DND-41 (cell line): ENCODE measurements at regions not wholly inside any gene's neighbourhood (a gene's known extent, or its start where the extent isn't known, plus 50 kb on each side); places are given as distances from the start of the nearest gene placed in this dataset.

Source experiments
- ATAC-seq: fragments of 200-7000 bp; cut with Tn5 transposase; 3 replicates; pipeline ENCODE4 v1.9.1; 2021; ENCODE audit warnings: low read depth; ENCODE audit not compliant: insufficient read depth
- DNase-seq: peaks from one replicate; pipeline ENCODE4 v3.0.0-alpha.2; 2020
- H2AFZ ChIP-seq: 2 replicates; pipeline ENCODE4 v1.6.0; 2012; ENCODE audit warnings: low read depth, low read length
- H3K27ac ChIP-seq: 2 replicates; pipeline ENCODE4 v1.5.1; 2012; ENCODE audit warnings: low read length, inconsistent platforms
- H3K27me3 ChIP-seq: fragments of 200-600 bp; sonication (generic); 2 replicates; pipeline ENCODE4 v1.6.0; 2012; ENCODE audit warnings: low read length, mild to moderate bottlenecking, inconsistent platforms; ENCODE audit not compliant: insufficient read depth, poor library complexity
- H3K36me3 ChIP-seq: 2 replicates; pipeline ENCODE4 v1.5.1; 2012; ENCODE audit warnings: low read length, inconsistent platforms; ENCODE audit not compliant: insufficient read depth
- H3K4me1 ChIP-seq: 2 replicates; pipeline ENCODE4 v1.5.1; 2012; ENCODE audit warnings: mild to moderate bottlenecking, low read length; ENCODE audit not compliant: insufficient read depth
- H3K4me2 ChIP-seq: 2 replicates; pipeline ENCODE4 v1.6.0; 2012; ENCODE audit warnings: mild to moderate bottlenecking, moderate library complexity, low read length, inconsistent platforms; ENCODE audit not compliant: insufficient read depth
- H3K4me3 ChIP-seq, 2 experiments: fragments of 200-600 bp in 1 of 2; shearing (Covaris generic) in 1 of 2; 2 replicates each; pipeline ENCODE4 v1.5.1; 2012 to 2016; ENCODE audit warnings: inconsistent platforms in 2 of 2, low read length in 2 of 2, mild to moderate bottlenecking in 2 of 2, low read depth in 1 of 2, moderate library complexity in 1 of 2
- H3K79me2 ChIP-seq: 2 replicates; pipeline ENCODE4 v1.6.0; 2012; ENCODE audit warnings: low read length, inconsistent platforms; ENCODE audit not compliant: insufficient read depth
- H3K9ac ChIP-seq: 2 replicates; pipeline ENCODE4 v1.6.0; 2012; ENCODE audit warnings: low read depth, mild to moderate bottlenecking, inconsistent platforms, low read length, moderate library complexity
- H3K9me3 ChIP-seq: 2 replicates; pipeline ENCODE4 v1.5.1; 2012; ENCODE audit warnings: low read length, moderate library complexity, mild to moderate bottlenecking, inconsistent platforms; ENCODE audit not compliant: insufficient read depth, severe bottlenecking
- H4K20me1 ChIP-seq: 2 replicates; pipeline ENCODE4 v1.6.0; 2012; ENCODE audit warnings: low read length; ENCODE audit not compliant: insufficient read depth
- CTCF ChIP-seq: IDR thresholded peaks from 2 replicates; pipeline ENCODE4 v1.5.1; 2012; ENCODE audit warnings: borderline replicate concordance, low read length, moderate library complexity, mild to moderate bottlenecking; ENCODE audit not compliant: poor library complexity, severe bottlenecking; ENCODE audit errors: extremely low read depth
- EZH2 ChIP-seq: IDR thresholded peaks from 3 replicates; pipeline ENCODE4 v1.6.1; 2012; ENCODE audit warnings: borderline replicate concordance, low read depth, mild to moderate bottlenecking, moderate library complexity, low read length, inconsistent platforms; ENCODE audit not compliant: severe bottlenecking

GRCh38 chr1:232440325-232441035, 189.5 kb downstream of the SIPA1L2 start:
- Histone ChIP-seq H3K4me1 (no peaks in the 10 kb centered on the region), H3K27me3 (no peaks in the 10 kb centered on the region), H3K9me3 (no peaks in the 10 kb centered on the region), H3K36me3 (peaks cover 58% of the 10 kb centered on the region), H3K4me2 (no peak overlapping the region), H2AFZ (no peak overlapping the region), H3K9ac (no peak overlapping the region), H3K79me2 (no peaks in the 10 kb centered on the region), H4K20me1 (no peaks in the 10 kb centered on the region), H3K27ac (no peak overlapping the region), H3K4me3 (no peak overlapping the region)
- no peak for ATAC-seq
- DNase-seq: no peak
- TF ChIP-seq EZH2 (no peak), CTCF (no peak)

GRCh38 chr1:232439011-232439410, 190.9 kb downstream of the SIPA1L2 start:
- H3K27me3 ChIP-seq: no peaks in the 10 kb centered on the region
- no peak overlapping the region for H3K4me3 ChIP-seq
- no peak overlapping the region for H2AFZ ChIP-seq
- H3K79me2 ChIP-seq: no peaks in the 10 kb centered on the region
- H3K4me2 ChIP-seq: no peak overlapping the region
- H3K9me3 ChIP-seq: no peaks in the 10 kb centered on the region
- DNase-seq (no peak), ATAC-seq (no peak)
- peaks cover 56% of the 10 kb centered on the region for H3K36me3 ChIP-seq
- no peaks in the 10 kb centered on the region for H3K4me1 ChIP-seq
- H4K20me1 ChIP-seq: no peaks in the 10 kb centered on the region
- no peak overlapping the region for H3K9ac ChIP-seq
- TF ChIP-seq CTCF (no peak), EZH2 (no peak)
- H3K27ac ChIP-seq: no peak overlapping the region

- H3K4me3 ChIP-seq: no peak overlapping the region
- no peaks in the 10 kb centered on the region for H3K79me2 ChIP-seq
- no peak overlapping the region for H2AFZ ChIP-seq
Observed at GRCh38 chr1:232438476-232438875, 191.5 kb downstream of the SIPA1L2 start.

More at GRCh38 chr1:232438476-232438875, 191.5 kb downstream of the SIPA1L2 start:
- TF ChIP-seq CTCF: no peak
- TF ChIP-seq EZH2: no peak
- H3K9me3 ChIP-seq: no peaks in the 10 kb centered on the region
- H3K36me3 ChIP-seq: peaks cover 56% of the 10 kb centered on the region
- H3K4me1 ChIP-seq: no peaks in the 10 kb centered on the region
- no peak overlapping the region for H3K4me2 ChIP-seq
- ATAC-seq (no peak), DNase-seq (no peak)
- H3K9ac ChIP-seq: no peak overlapping the region
- H3K27ac ChIP-seq: no peak overlapping the region
- no peaks in the 10 kb centered on the region for H4K20me1 ChIP-seq
- no peaks in the 10 kb centered on the region for H3K27me3 ChIP-seq
